Right atrium auricular region (tissue), 2 donors: ENCODE measurements at regions not wholly inside any gene's neighbourhood (a gene's known extent, or its start where the extent isn't known, plus 50 kb on each side); places are given as distances from the start of the nearest gene placed in this dataset.

Source experiments
- DNase-seq: peaks from one replicate; pipeline ENCODE4 v3.0.0-alpha.2; 2019; ENCODE audit warnings: low spot score
- H3K27ac ChIP-seq, 2 donors: fragments of 200-600 bp; sonication (generic); 1 replicate in 1 of 2; 2 replicates in 1 of 2; pipeline ENCODE4 v1.5.1; 2016 to 2019
- H3K27me3 ChIP-seq, 2 donors: fragments of 200-600 bp; sonication (generic); one replicate each; pipeline versions ENCODE4 v1.5.1 to v1.6.0; 2017 to 2019
- H3K36me3 ChIP-seq: fragments of 200-600 bp; sonication (generic); one replicate; pipeline ENCODE4 v1.5.1; 2016
- H3K4me1 ChIP-seq, 2 donors: fragments of 200-600 bp; sonication (generic); one replicate each; pipeline versions ENCODE4 v1.5.1 to v1.6.0; 2017 to 2019
- H3K4me3 ChIP-seq, 2 donors: fragments of 200-600 bp; sonication (generic); 1 replicate in 1 of 2; 2 replicates in 1 of 2; pipeline ENCODE4 v1.5.1; 2017 to 2019; ENCODE audit warnings: mild to moderate bottlenecking in 1 of 2, moderate library complexity in 1 of 2
- H3K9me3 ChIP-seq, 2 donors: fragments of 200-600 bp; sonication (generic); one replicate each; pipeline ENCODE4 v1.5.1; 2019
- CTCF ChIP-seq, 2 donors: fragments of 200-600 bp; sonication (generic); IDR thresholded peaks; one replicate each; pipeline ENCODE4 v1.5.1; 2019; ENCODE audit warnings: antibody characterized with exemption in 2 of 2

- H3K27me3 ChIP-seq: no peaks in the 10 kb centered on the region
- no peak overlapping the region for H3K27ac ChIP-seq
- no peak overlapping the region for H3K4me3 ChIP-seq
- no peak for TF ChIP-seq CTCF (IDR thresholded peaks at IDR 0.05)
- no peaks in the 10 kb centered on the region for H3K36me3 ChIP-seq
- no peaks in the 10 kb centered on the region for H3K4me1 ChIP-seq
- no peaks in the 10 kb centered on the region for H3K9me3 ChIP-seq
- DNase-seq: no peak
These were observed 345.1 kb downstream of the GLRX3 start for GRCh38 chr10:130481076-130481930.

- no peak overlapping the region for H3K4me3 ChIP-seq
- TF ChIP-seq CTCF (IDR thresholded peaks at IDR 0.05): no peak
- no peaks in the 10 kb centered on the region for H3K27me3 ChIP-seq
- no peaks in the 10 kb centered on the region for H3K4me1 ChIP-seq
- no peaks in the 10 kb centered on the region for H3K36me3 ChIP-seq
- H3K9me3 ChIP-seq: no peaks in the 10 kb centered on the region
- no peak overlapping the region for H3K27ac ChIP-seq
- no peak for DNase-seq
These were observed 345.7 kb downstream of the GLRX3 start for GRCh38 chr10:130481936-130482335.

GRCh38 chr10:130483691-130484467, 347.7 kb downstream of the GLRX3 start:
- no peak overlapping the region for H3K27ac ChIP-seq
- no peaks in the 10 kb centered on the region for H3K9me3 ChIP-seq
- TF ChIP-seq CTCF (IDR thresholded peaks at IDR 0.05): no peak
- DNase-seq: no peak
- no peaks in the 10 kb centered on the region for H3K4me1 ChIP-seq
- H3K36me3 ChIP-seq: no peaks in the 10 kb centered on the region
- H3K27me3 ChIP-seq: no peaks in the 10 kb centered on the region
- H3K4me3 ChIP-seq: no peak overlapping the region

GRCh38 chr10:130484468-130485180, 348.4 kb downstream of the GLRX3 start:
- Histone ChIP-seq H3K27ac (no peak overlapping the region), H3K36me3 (no peaks in the 10 kb centered on the region), H3K4me3 (no peak overlapping the region), H3K27me3 (no peaks in the 10 kb centered on the region), H3K4me1 (no peaks in the 10 kb centered on the region), H3K9me3 (no peaks in the 10 kb centered on the region)
- no peak for DNase-seq
- TF ChIP-seq CTCF (IDR thresholded peaks at IDR 0.05): no peak

GRCh38 chr10:130485236-130485957, 349.2 kb downstream of the GLRX3 start:
- H3K4me3 ChIP-seq: no peak overlapping the region
- H3K36me3 ChIP-seq: no peaks in the 10 kb centered on the region
- no peak for TF ChIP-seq CTCF (IDR thresholded peaks at IDR 0.05)
- no peaks in the 10 kb centered on the region for H3K4me1 ChIP-seq
- H3K27ac ChIP-seq: no peak overlapping the region
- no peaks in the 10 kb centered on the region for H3K27me3 ChIP-seq
- H3K9me3 ChIP-seq: no peaks in the 10 kb centered on the region
- no peak for DNase-seq
